Fibroblast of peridontal ligament (primary cell): ENCODE measurements at regions not wholly inside any gene's neighbourhood (a gene's known extent, or its start where the extent isn't known, plus 50 kb on each side); places are given as distances from the start of the nearest gene placed in this dataset.
A peak's percentile ranks its signal among the peaks of the same experiment; 100 is the strongest.

Experiments used
- DNase-seq: peaks from one replicate; pipeline ENCODE4 v3.0.0-alpha.2; 2010; ENCODE audit errors: extremely low read depth

- no peak for DNase-seq
Observed at GRCh38 chr2:150710916-150711315, 223.4 kb upstream of the RND3 start.

- DNase-seq: no peak
Observed at GRCh38 chr2:150710041-150710440, 222.6 kb upstream of the RND3 start.

- DNase-seq: no peak
Observed at GRCh38 chr2:150706561-150706960, 219.1 kb upstream of the RND3 start.

- no peak for DNase-seq
Observed at GRCh38 chr2:150705767-150706166, 218.3 kb upstream of the RND3 start.

GRCh38 chr2:150705357-150705756 lies 217.9 kb upstream of the RND3 start:
- DNase-seq: peak; percentile 32

- no peak for DNase-seq
Observed at GRCh38 chr2:150702791-150703190, 215.3 kb upstream of the RND3 start.

- DNase-seq: peak; percentile 47
Observed at GRCh38 chr2:150700666-150701580, 213.5 kb upstream of the RND3 start.

- no peak for DNase-seq
Observed at GRCh38 chr2:150699218-150699617, 211.8 kb upstream of the RND3 start.

GRCh38 chr2:150698016-150698661 lies 210.7 kb upstream of the RND3 start:
- peak; percentile 97 for DNase-seq

GRCh38 chr2:150697596-150697995 lies 210.1 kb upstream of the RND3 start:
- DNase-seq: no peak

GRCh38 chr2:150695451-150696135 lies 208.1 kb upstream of the RND3 start:
- DNase-seq: peak; percentile 35

- no peak for DNase-seq
Observed at GRCh38 chr2:150693556-150693955, 206.1 kb upstream of the RND3 start.

- DNase-seq: peak; percentile 71
Observed at GRCh38 chr2:150690870-150691269, 203.4 kb upstream of the RND3 start.

GRCh38 chr2:150690261-150690660 lies 202.8 kb upstream of the RND3 start:
- DNase-seq: no peak

- DNase-seq: peak; percentile 60
Observed at GRCh38 chr2:150689590-150689989, 202.1 kb upstream of the RND3 start.

GRCh38 chr2:150688016-150688415 lies 200.5 kb upstream of the RND3 start:
- DNase-seq: peak; percentile 38

- DNase-seq: peak; percentile 59
Observed at GRCh38 chr2:150686391-150686790, 198.9 kb upstream of the RND3 start.

- DNase-seq: peak; percentile 92
Observed at GRCh38 chr2:150681120-150681804, 193.8 kb upstream of the RND3 start.

GRCh38 chr2:150679456-150680120 lies 192.1 kb upstream of the RND3 start:
- no peak for DNase-seq

GRCh38 chr2:150677551-150677950 lies 190.1 kb upstream of the RND3 start:
- no peak for DNase-seq

- no peak for DNase-seq
Observed at GRCh38 chr2:150676747-150677383, 189.4 kb upstream of the RND3 start.
